ACC112 (cell line): ENCODE measurements at regions not wholly inside any gene's neighbourhood (a gene's known extent, or its start where the extent isn't known, plus 50 kb on each side); places are given as distances from the start of the nearest gene placed in this dataset.

ENCODE experiments used
- H2AFZ ChIP-seq: fragments of 200-600 bp; sonication (generic); one replicate; pipeline ENCODE4 v1.6.0; 2017; ENCODE audit warnings: antibody characterized with exemption, low read length; ENCODE audit not compliant: unreplicated experiment
- H3K27ac ChIP-seq: fragments of 200-600 bp; sonication (generic); 2 replicates; pipeline ENCODE4 v1.5.1; 2014; ENCODE audit warnings: low read depth, mild to moderate bottlenecking, antibody characterized with exemption, low read length, moderate library complexity
- H3K27me3 ChIP-seq: fragments of 200-600 bp; sonication (generic); 2 replicates; pipeline ENCODE4 v1.6.1; 2014; ENCODE audit warnings: mild to moderate bottlenecking, antibody characterized with exemption, low read length, moderate library complexity, mixed read lengths; ENCODE audit not compliant: insufficient read depth
- H3K36me3 ChIP-seq: fragments of 200-600 bp; sonication (generic); 2 replicates; pipeline ENCODE4 v1.6.1; 2016; ENCODE audit warnings: mild to moderate bottlenecking, antibody characterized with exemption, low read length, moderate library complexity, mixed read lengths; ENCODE audit not compliant: insufficient read depth
- H3K4me1 ChIP-seq: fragments of 200-600 bp; sonication (generic); one replicate; pipeline ENCODE4 v1.6.1; 2016; ENCODE audit warnings: low read length, mixed read lengths; ENCODE audit not compliant: insufficient read depth, unreplicated experiment, control insufficient read depth
- H3K4me3 ChIP-seq: fragments of 200-600 bp; sonication (generic); 2 replicates; pipeline ENCODE4 v1.5.1; 2014; ENCODE audit warnings: mild to moderate bottlenecking, low read depth, low read length
- H3K79me2 ChIP-seq: fragments of 200-600 bp; sonication (generic); one replicate; pipeline ENCODE4 v1.6.0; 2016; ENCODE audit warnings: low read length; ENCODE audit not compliant: control insufficient read depth, unreplicated experiment, insufficient read depth

GRCh38 chr7:46633630-46634240, 712.7 kb upstream of the IGFBP3 start:
- Histone ChIP-seq H2AFZ (no peak overlapping the region), H3K27me3 (no peaks in the 10 kb centered on the region), H3K4me3 (no peak overlapping the region), H3K27ac (no peak overlapping the region), H3K36me3 (no peaks in the 10 kb centered on the region), H3K4me1 (no peaks in the 10 kb centered on the region), H3K79me2 (no peaks in the 10 kb centered on the region)

GRCh38 chr7:46633200-46633599, 712.1 kb upstream of the IGFBP3 start:
- Histone ChIP-seq H3K36me3 (no peaks in the 10 kb centered on the region), H3K27me3 (no peaks in the 10 kb centered on the region), H2AFZ (no peak overlapping the region), H3K4me1 (no peaks in the 10 kb centered on the region), H3K4me3 (no peak overlapping the region), H3K27ac (no peak overlapping the region), H3K79me2 (no peaks in the 10 kb centered on the region)

- Histone ChIP-seq H3K4me1 (no peaks in the 10 kb centered on the region), H2AFZ (no peak overlapping the region), H3K4me3 (no peak overlapping the region), H3K27ac (no peak overlapping the region), H3K27me3 (no peaks in the 10 kb centered on the region), H3K36me3 (no peaks in the 10 kb centered on the region), H3K79me2 (no peaks in the 10 kb centered on the region)
These were observed 709.0 kb upstream of the IGFBP3 start for GRCh38 chr7:46630031-46630430.

- Histone ChIP-seq H3K27ac (no peak overlapping the region), H2AFZ (no peak overlapping the region), H3K27me3 (no peaks in the 10 kb centered on the region), H3K79me2 (no peaks in the 10 kb centered on the region), H3K4me1 (no peaks in the 10 kb centered on the region), H3K36me3 (no peaks in the 10 kb centered on the region), H3K4me3 (no peak overlapping the region)
These were observed 707.3 kb upstream of the IGFBP3 start for GRCh38 chr7:46628389-46628788.

- Histone ChIP-seq H3K27me3 (no peaks in the 10 kb centered on the region), H2AFZ (no peak overlapping the region), H3K27ac (no peak overlapping the region), H3K79me2 (no peaks in the 10 kb centered on the region), H3K4me3 (no peak overlapping the region), H3K36me3 (no peaks in the 10 kb centered on the region), H3K4me1 (no peaks in the 10 kb centered on the region)
These were observed 705.7 kb upstream of the IGFBP3 start for GRCh38 chr7:46626691-46627310.

GRCh38 chr7:46626261-46626660, 705.2 kb upstream of the IGFBP3 start:
- Histone ChIP-seq H3K4me3 (no peak overlapping the region), H3K4me1 (no peaks in the 10 kb centered on the region), H3K36me3 (no peaks in the 10 kb centered on the region), H3K27me3 (no peaks in the 10 kb centered on the region), H3K79me2 (no peaks in the 10 kb centered on the region), H3K27ac (no peak overlapping the region), H2AFZ (no peak overlapping the region)

- Histone ChIP-seq H3K36me3 (no peaks in the 10 kb centered on the region), H3K27ac (no peak overlapping the region), H3K79me2 (no peaks in the 10 kb centered on the region)
These were observed 704.0 kb upstream of the IGFBP3 start for GRCh38 chr7:46625032-46625431.

GRCh38 chr7:46622251-46622650, 701.2 kb upstream of the IGFBP3 start:
- Histone ChIP-seq H2AFZ (no peak overlapping the region), H3K36me3 (no peaks in the 10 kb centered on the region), H3K79me2 (no peaks in the 10 kb centered on the region), H3K27me3 (no peaks in the 10 kb centered on the region), H3K4me1 (no peaks in the 10 kb centered on the region), H3K4me3 (no peak overlapping the region), H3K27ac (no peak overlapping the region)

More at GRCh38 chr7:46625032-46625431, 704.0 kb upstream of the IGFBP3 start:
- Histone ChIP-seq H3K27me3 (no peaks in the 10 kb centered on the region), H2AFZ (no peak overlapping the region), H3K4me1 (no peaks in the 10 kb centered on the region), H3K4me3 (no peak overlapping the region)

- H3K4me3 ChIP-seq = no peak overlapping the region
- no peaks in the 10 kb centered on the region for H3K27me3 ChIP-seq
- no peaks in the 10 kb centered on the region for H3K36me3 ChIP-seq
- H2AFZ ChIP-seq = no peak overlapping the region
- no peak overlapping the region for H3K27ac ChIP-seq
- no peaks in the 10 kb centered on the region for H3K4me1 ChIP-seq
- no peaks in the 10 kb centered on the region for H3K79me2 ChIP-seq
These were observed 698.7 kb upstream of the IGFBP3 start for GRCh38 chr7:46619723-46620310.

- Histone ChIP-seq H3K36me3 (no peaks in the 10 kb centered on the region), H3K4me1 (no peaks in the 10 kb centered on the region), H3K27me3 (no peaks in the 10 kb centered on the region), H2AFZ (no peak overlapping the region), H3K79me2 (no peaks in the 10 kb centered on the region), H3K4me3 (no peak overlapping the region), H3K27ac (no peak overlapping the region)
These were observed 695.6 kb upstream of the IGFBP3 start for GRCh38 chr7:46616636-46617035.

GRCh38 chr7:46613551-46613950, 692.5 kb upstream of the IGFBP3 start:
- no peaks in the 10 kb centered on the region for H3K79me2 ChIP-seq

More at GRCh38 chr7:46613551-46613950, 692.5 kb upstream of the IGFBP3 start:
- Histone ChIP-seq H2AFZ (no peak overlapping the region), H3K27ac (no peak overlapping the region), H3K36me3 (no peaks in the 10 kb centered on the region), H3K27me3 (no peaks in the 10 kb centered on the region), H3K4me1 (no peaks in the 10 kb centered on the region), H3K4me3 (no peak overlapping the region)
